Hematopoietic multipotent progenitor cell (in vitro differentiated cells): ENCODE measurements at regions not wholly inside any gene's neighbourhood (a gene's known extent, or its start where the extent isn't known, plus 50 kb on each side); places are given as distances from the start of the nearest gene placed in this dataset.
A peak's percentile ranks its signal among the peaks of the same experiment; 100 is the strongest.

Experiments
- DNase-seq, 3 donors: peaks; one replicate each; pipeline ENCODE4 v3.0.0-alpha.2; 2011 to 2015; ENCODE audit warnings: low read depth in 2 of 3, low spot score in 2 of 3

DNA sequence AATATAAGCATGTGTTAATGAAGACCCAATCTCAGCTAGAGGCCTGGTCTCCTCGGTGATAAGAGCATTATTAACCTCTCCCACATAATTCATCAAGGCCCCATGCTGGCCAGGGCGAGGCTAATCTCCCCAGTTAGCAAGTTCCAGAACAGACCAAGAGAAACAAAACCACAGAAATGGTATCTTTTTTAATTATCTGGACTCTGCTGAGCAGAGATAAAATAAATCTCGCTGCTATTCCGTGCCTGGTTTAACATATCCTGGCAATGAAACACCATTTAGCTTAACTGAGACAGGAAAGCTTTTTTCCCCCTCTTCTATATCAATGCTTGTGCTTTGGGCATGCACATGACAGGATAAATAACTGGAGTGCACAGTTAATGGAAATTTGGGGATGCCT is 72.5 kb upstream of the ARHGEF3 start:
- peak in 2 of 3 donors; percentile 48 to 77 for DNase-seq

DNA sequence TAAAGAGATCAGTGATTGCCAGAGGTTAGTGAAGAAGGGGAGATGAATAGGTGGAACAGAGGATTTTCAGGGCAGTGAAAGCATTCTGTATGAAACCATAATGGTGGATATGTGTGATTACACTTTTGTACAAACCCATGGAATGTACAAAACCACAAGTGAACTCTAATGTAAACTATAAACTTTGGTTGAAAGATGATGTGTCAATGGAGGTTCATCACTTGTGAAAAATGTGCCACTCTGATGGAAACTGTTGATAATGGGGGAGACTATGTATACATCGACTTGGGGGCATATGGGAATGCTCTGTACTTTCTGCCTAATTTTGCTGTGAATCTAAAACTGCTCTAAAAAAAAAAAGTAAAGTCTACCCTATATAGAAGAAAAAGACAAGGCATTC is 68.7 kb upstream of the ARHGEF3 start:
- no peak for DNase-seq

GRCh38 chr3:56869157-56869889 is 67.6 kb upstream of the ARHGEF3 start:
- no peak for DNase-seq

- DNase-seq = no peak
Measured at GRCh38 chr3:56868706-56869105, 67.0 kb upstream of the ARHGEF3 start.

DNA sequence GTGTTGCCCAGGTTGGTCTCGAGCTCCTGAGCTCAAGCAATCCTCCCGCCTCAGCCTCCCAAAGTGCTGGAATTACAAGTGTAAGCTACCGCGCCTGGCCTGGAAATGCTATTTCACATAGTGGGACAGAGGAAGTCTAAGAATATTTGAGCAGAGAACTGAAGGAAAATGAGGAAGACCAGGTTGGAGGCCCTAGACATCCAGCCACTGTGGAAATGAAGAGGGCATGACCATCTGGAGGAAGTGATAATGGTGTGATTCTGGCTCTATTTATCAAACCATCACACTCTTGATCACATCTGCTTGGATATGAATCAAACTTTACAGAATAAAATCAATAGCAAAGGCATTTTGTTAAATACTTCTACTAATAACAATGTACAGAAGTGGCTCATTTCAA is 65.9 kb upstream of the ARHGEF3 start:
- peak in 2 of 3 donors; percentile 30 to 59 for DNase-seq

DNA sequence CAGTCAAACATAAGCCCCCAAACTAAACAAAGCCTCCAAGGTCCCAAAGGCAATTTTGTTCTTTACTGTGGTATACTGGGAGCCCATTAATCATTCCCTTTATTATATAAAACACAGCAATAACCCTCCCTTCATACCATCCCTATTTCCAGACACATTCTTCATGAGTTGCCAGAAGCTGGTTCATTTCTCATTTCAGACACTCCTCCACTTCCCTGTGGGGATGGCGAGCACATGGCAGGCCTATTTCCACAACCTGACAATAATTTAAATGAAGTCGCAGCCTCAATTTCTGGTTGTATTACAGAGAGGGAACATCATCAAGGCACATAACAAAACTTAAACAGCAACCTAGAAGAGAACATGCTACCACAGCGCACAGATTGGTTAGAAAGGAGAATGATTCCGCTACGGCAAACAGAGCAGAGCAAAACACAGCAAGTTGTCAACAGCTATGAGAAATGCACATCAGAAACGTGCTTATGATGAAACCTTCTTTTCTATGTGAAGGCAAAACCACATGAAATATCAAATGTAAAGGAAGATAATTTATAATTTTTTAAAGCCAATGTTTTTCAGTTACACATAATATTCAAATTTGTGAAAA is 63.3 kb upstream of the ARHGEF3 start:
- no peak for DNase-seq

DNA sequence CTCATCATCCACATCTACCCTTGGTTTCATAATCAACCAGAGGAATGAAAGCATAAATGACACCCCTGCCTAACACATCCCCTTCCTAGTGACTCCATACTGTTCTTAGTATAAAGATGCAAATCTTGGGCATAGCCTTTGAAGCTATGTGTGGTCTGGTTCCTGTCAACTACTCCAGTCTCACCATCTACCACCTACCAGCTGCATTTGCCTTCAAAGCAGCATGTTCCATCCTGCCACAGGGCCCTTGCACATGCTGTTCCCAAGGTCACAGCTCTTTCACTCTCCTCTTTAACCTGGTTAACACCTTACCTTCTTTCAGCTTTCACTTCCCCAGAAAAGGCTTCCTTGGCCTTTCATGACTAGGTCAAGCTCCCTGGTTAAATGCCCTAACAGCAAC is 62.3 kb upstream of the ARHGEF3 start:
- no peak for DNase-seq

DNA sequence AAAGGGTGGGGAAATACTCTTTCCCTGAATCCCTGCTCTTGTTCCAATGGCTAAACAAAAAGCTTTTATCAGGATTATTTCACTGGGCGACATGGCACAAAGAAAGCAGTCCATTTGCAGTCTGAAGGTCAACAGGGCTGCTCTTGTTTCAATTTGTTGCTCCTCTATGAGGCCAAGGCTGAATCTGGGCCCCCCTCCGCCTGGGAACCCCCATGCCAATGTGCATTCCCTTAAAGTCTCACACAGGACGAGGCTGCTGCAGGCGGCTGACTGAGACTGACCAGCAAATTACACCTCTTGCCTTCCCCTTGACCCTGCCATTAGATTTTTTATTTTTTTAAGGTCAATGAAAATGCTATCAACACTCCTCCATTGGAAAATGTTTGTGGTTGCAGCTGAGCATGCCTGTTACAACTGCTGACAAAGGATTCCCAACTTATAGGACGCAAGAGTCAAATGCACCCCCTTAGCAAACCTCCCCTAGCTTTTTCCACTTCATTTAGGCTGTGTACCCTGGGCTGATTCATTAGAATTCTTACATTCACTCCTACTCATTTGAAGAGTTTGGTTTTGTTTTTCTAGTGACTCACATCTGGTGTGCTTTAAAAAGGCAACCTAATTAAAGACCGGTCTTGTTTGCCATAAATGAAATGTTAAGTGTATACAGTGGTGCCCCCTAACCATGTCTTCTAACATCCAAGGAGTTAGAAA is 60.8 kb upstream of the ARHGEF3 start:
- no peak for DNase-seq

DNA sequence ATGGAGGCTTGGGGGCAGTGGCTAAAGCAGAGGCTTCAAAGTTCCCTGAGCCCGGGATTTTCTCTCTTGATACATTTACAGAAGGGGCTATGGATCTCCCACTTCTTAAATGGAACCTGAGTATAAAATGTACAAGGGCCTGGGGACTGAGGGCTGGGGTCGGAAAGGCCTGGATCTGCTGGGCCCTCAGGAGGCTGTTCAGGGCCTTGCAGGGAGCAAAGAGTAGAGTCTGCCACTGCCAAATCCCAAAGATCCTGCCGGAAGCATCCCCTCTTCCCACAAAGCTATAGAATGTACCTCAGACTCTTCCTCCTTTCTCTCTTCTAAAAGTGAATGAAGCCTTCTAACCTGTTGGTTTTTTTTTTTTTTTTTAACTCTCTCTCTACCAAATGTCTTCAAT is 59.8 kb upstream of the ARHGEF3 start:
- DNase-seq = no peak

- no peak for DNase-seq
Measured at GRCh38 chr3:56860939-56861338, 59.2 kb upstream of the ARHGEF3 start.

GRCh38 chr3:56860351-56860750 is 58.6 kb upstream of the ARHGEF3 start:
- no peak for DNase-seq

DNA sequence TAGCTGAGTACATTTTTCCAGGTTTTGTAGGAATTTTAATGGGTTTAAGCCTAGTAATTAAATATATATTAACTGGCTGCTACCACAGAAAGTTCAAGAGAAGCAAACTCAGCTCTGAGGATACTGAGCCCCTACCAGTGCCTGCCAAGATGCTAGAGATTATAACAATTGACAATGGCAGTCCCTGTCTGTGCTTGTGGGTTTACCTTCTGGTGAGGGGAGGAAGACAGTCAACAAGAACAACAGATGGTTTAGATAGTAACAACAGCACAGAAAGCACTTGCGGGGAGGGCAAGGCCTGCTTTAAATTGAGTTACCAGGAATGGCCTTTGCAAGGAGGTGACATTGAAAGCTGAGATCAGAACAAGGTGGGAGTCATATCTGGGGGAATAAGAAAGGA is 56.6 kb upstream of the ARHGEF3 start:
- no peak for DNase-seq

DNA sequence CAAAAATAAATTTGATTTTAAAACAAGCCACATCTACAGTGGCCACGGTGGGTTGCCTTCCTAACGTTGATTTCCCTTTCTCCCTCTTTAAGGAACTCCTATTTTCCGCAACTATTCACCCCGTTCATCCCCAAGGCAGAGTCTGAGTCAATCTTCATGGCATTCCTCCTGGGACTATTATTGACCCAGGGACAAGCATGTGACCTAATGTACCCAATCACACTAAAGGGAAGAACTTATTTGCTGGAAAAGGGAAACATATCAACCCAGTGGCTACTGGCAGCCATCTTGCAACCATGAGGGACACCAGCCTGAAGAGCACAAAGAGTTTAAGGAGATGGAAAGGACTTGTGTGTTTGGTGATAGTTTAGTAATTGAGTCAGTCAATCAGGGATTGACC is 55.4 kb upstream of the ARHGEF3 start:
- DNase-seq = no peak

- DNase-seq = no peak
Measured at GRCh38 chr3:56856752-56857151, 55.0 kb upstream of the ARHGEF3 start.

GRCh38 chr3:56855856-56856512 is 54.2 kb upstream of the ARHGEF3 start:
- DNase-seq = peak in 2 of 3 donors; percentile 31 to 48

DNA sequence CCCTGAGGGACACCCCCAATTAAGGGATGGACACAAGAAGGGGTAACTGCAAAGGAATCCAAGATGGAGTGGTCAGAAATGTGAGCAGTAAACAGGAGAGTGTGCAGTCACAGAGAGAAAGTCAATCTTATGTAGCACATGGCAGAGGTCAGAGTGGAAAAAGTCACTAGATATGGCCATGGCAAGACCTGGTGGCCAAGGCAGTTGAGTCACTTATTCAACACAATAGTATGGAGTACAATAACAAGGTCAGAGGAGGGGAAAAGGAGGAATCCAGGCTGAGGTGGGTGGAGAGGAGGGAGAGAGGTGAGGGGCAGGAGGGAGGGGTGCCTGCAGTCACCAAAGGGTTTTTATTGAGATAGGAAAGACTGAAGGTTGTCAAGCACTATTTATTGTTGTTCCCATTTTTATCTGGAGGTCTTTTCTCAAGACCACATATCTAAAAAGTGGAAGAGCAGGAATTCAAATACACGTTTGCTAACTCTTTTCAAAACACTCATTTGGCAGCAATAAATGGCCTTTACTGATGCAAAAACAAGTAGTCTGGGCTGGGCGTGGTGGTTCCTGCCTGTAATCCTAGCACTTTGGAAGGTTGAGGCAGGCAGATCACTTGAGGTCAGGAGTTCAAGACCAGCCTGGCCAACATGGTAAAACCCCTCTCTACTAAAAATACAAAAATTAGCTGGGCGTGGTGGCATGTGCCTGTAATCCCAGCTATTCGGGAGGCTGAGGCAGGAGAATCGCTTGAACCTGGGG is 53.3 kb upstream of the ARHGEF3 start:
- DNase-seq = no peak

- DNase-seq = no peak
Measured at GRCh38 chr3:56851966-56852884, 50.5 kb upstream of the ARHGEF3 start.
